Adrenal gland (tissue), 9 donors: ENCODE measurements at regions not wholly inside any gene's neighbourhood (a gene's known extent, or its start where the extent isn't known, plus 50 kb on each side); places are given as distances from the start of the nearest gene placed in this dataset.

Experiments used
- DNase-seq, 7 donors: peaks; one replicate each; pipeline ENCODE4 v3.0.0-alpha.2; 2019 to 2020
- H3K27ac ChIP-seq, 5 donors: fragments of 200-600 bp; sonication (generic) in 4 of 5; 1 replicate in 3 of 5; 2 replicates in 2 of 5; pipeline versions ENCODE4 v1.5.1 to v1.8.0; 2016 to 2020; ENCODE audit warnings: mild to moderate bottlenecking in 1 of 5
- H3K27me3 ChIP-seq: fragments of 200-600 bp; 2 replicates; pipeline ENCODE4 v1.8.0; 2021
- H3K36me3 ChIP-seq, 2 donors: fragments of 200-600 bp; replicated peaks in 1 of 2; 1 replicate in 1 of 2; 2 replicates in 1 of 2; pipeline versions ENCODE4 v1.5.1 to v1.8.0; 2018 to 2022
- H3K4me1 ChIP-seq, 2 donors: fragments of 200-600 bp; replicated peaks in 1 of 2; 1 replicate in 1 of 2; 2 replicates in 1 of 2; pipeline versions ENCODE4 v1.5.1 to v1.8.0; 2018 to 2021
- H3K4me3 ChIP-seq, 4 donors: fragments of 200-600 bp; sonication (generic) in 3 of 4; one replicate each; pipeline ENCODE4 v1.5.1; 2016 to 2018
- H3K9me3 ChIP-seq, 3 donors: fragments of 200-600 bp; sonication (generic) in 1 of 3; replicated peaks in 1 of 3; 1 replicate in 2 of 3; 2 replicates in 1 of 3; pipeline versions ENCODE4 v1.5.1 to v1.8.0; 2016 to 2021
- CTCF ChIP-seq, 6 experiments: fragments of 450-650 bp in 4 of 6; fragments of 200-600 bp in 2 of 6; sonication (generic) in 1 of 6; IDR thresholded peaks; 1 replicate in 5 of 6; 2 replicates in 1 of 6; pipeline versions ENCODE4 v1.5.1 to v1.8.0; 2016 to 2021; ENCODE audit warnings: antibody characterized with exemption in 6 of 6, mild to moderate bottlenecking in 2 of 6, moderate library complexity in 1 of 6
- POLR2A ChIP-seq, 2 donors: fragments of 450-650 bp; IDR thresholded peaks; one replicate each; pipeline ENCODE4 v1.6.1; 2017; ENCODE audit warnings: antibody characterized with exemption in 2 of 2, mild to moderate bottlenecking in 2 of 2, moderate library complexity in 1 of 2
- WGBS, 4 donors: extraction: QIAGEN DNeasy Blood & Tissue Kit in 2 of 4; methylation state at CpG; one replicate each; pipeline versions ENCODE4 v1.1.5 to v1.1.7; 2013 to 2017; 5-methylcytosine and 5-hydroxymethylcytosine counted together
- intact Hi-C, 2 donors: fragments of 100-400 bp; cut with DNase I; formaldehyde crosslinking; loops; one replicate each; pipeline versions ENCODE4 v1.14.1 to v1.15.0; 2022 to 2023
- donor health status: healthy with polysubstance abuse.
- donor health status: Bipolar disorder and iron deficiency.
- donor health status: DM: yes; HTN: yes; CAD: no.
- donor health status: DM: no; HTN: no; CAD: no.
- donor health status: DM: no; HTN: no; CAD: no.

- 24 to 31% (median 28%) methylated on average over 20 to 21 of the region's 21 CpGs for WGBS, 4 donors
- Histone ChIP-seq H3K27me3 (no peaks in the 10 kb centered on the region), H3K36me3 (no peaks in the 10 kb centered on the region), H3K4me1 (peaks cover 0 to 3% of the 10 kb centered on the region in 2 donors), H3K27ac (no peak overlapping the region), H3K4me3 (no peak overlapping the region), H3K9me3 (no peaks in the 10 kb centered on the region)
- TF ChIP-seq CTCF (IDR thresholded peaks at IDR 0.05), result peak; percentile 84 to 98 (median 88)
- TF ChIP-seq POLR2A (IDR thresholded peaks at IDR 0.05), result no peak
- DNase-seq, result peak; percentile 69 to 87 (median 72)
- intact Hi-C loops, result loop anchor here in 1 of 2 donors (5.0 to 10.0 kb wide), 2 partner anchors 221 to 382 kb away; partner anchors contain the start of gene LPIN3
These were observed 65.7 kb upstream of the TOP1 start for GRCh38 chr20:40962733-40963504.

GRCh38 chr20:40963505-40963845, 65.1 kb upstream of the TOP1 start:
- DNase-seq, result peak in 1 of 7 donors; percentile 41
- TF ChIP-seq CTCF (IDR thresholded peaks at IDR 0.05) (no peak), POLR2A (IDR thresholded peaks at IDR 0.05) (no peak)
- Histone ChIP-seq H3K27me3 (no peaks in the 10 kb centered on the region), H3K9me3 (no peaks in the 10 kb centered on the region), H3K4me1 (peaks cover 0 to 3% of the 10 kb centered on the region in 2 donors), H3K36me3 (no peaks in the 10 kb centered on the region), H3K27ac (no peak overlapping the region), H3K4me3 (no peak overlapping the region)
- WGBS, 4 donors, result 77 to 86% (median 79%) methylated on average over 7 of the region's 7 CpGs
- intact Hi-C loops, result loop anchor here in 1 of 2 donors (5.0 to 10.0 kb wide), 2 partner anchors 221 to 381 kb away; partner anchors contain the start of gene LPIN3

GRCh38 chr20:40965671-40966070, 63.0 kb upstream of the TOP1 start:
- intact Hi-C loops, result loop anchor here in 1 of 2 donors (5.0 to 10.0 kb wide), 2 partner anchors 132 to 379 kb away; partner anchors contain the start of gene LPIN3
- peaks cover 0 to 3% of the 10 kb centered on the region in 2 donors for H3K4me1 ChIP-seq
- 88 to 95% (median 92%) methylated on average over 4 of the region's 4 CpGs for WGBS, 4 donors
- no peaks in the 10 kb centered on the region for H3K36me3 ChIP-seq
- H3K9me3 ChIP-seq, result no peaks in the 10 kb centered on the region
- H3K27ac ChIP-seq, result no peak overlapping the region
- H3K4me3 ChIP-seq, result no peak overlapping the region
- peak in 2 of 7 donors; percentile 9 to 28 for DNase-seq
- no peaks in the 10 kb centered on the region for H3K27me3 ChIP-seq
- TF ChIP-seq CTCF (IDR thresholded peaks at IDR 0.05) (no peak), POLR2A (IDR thresholded peaks at IDR 0.05) (no peak)

GRCh38 chr20:40966103-40966502, 62.5 kb upstream of the TOP1 start:
- TF ChIP-seq CTCF (IDR thresholded peaks at IDR 0.05) (no peak), POLR2A (IDR thresholded peaks at IDR 0.05) (no peak)
- Histone ChIP-seq H3K27ac (no peak overlapping the region), H3K27me3 (no peaks in the 10 kb centered on the region), H3K9me3 (no peaks in the 10 kb centered on the region), H3K36me3 (no peaks in the 10 kb centered on the region), H3K4me3 (no peak overlapping the region), H3K4me1 (peaks cover 0 to 3% of the 10 kb centered on the region in 2 donors)
- WGBS, 4 donors, result 75 to 100% (median 89%) methylated on average over 2 of the region's 2 CpGs
- peak in 3 of 7 donors; percentile 12 to 45 (median 20) for DNase-seq
- intact Hi-C loops, result loop anchor here in 1 of 2 donors (5.0 to 10.0 kb wide), 2 partner anchors 131 to 379 kb away; partner anchors contain the start of gene LPIN3
